Stimulated activated CD8-positive, alpha-beta memory T cell treated with anti-CD3 and anti-CD28 coated beads, Interleukin-4, amount 100 ng/mL, for 4 hours (primary cell): ENCODE measurements at regions not wholly inside any gene's neighbourhood (a gene's known extent, or its start where the extent isn't known, plus 50 kb on each side); places are given as distances from the start of the nearest gene placed in this dataset.
"Not testable (repeated sequence)": the region's sequence is repeated elsewhere in the genome, so short reads cannot be mapped to it uniquely, and the experiment has no call there.

ENCODE experiments used
- DNase-seq, 2 donors: peaks; one replicate each; pipeline ENCODE4 v3.0.0-alpha.2; 2020; ENCODE audit warnings: low read depth in 2 of 2, low spot score in 1 of 2

GRCh38 chrX:38937926-38938325 lies 136.7 kb downstream of the MID1IP1 start:
- DNase-seq = no peak

GRCh38 chrX:38939067-38939466 lies 137.8 kb downstream of the MID1IP1 start:
- no peak for DNase-seq

GRCh38 chrX:38940547-38940946 lies 139.3 kb downstream of the MID1IP1 start:
- no peak for DNase-seq

GRCh38 chrX:38941675-38942074 lies 140.4 kb downstream of the MID1IP1 start:
- no peak for DNase-seq

GRCh38 chrX:38943120-38943519 lies 141.9 kb downstream of the MID1IP1 start:
- DNase-seq = no peak

- DNase-seq = no peak
Observed at GRCh38 chrX:38948046-38948445, 146.8 kb downstream of the MID1IP1 start.

GRCh38 chrX:38954520-38954919 lies 153.3 kb downstream of the MID1IP1 start:
- no peak for DNase-seq

- DNase-seq = no peak
Observed at GRCh38 chrX:38959736-38960135, 158.5 kb downstream of the MID1IP1 start.

- DNase-seq = no peak
Observed at GRCh38 chrX:38960137-38960536, 158.9 kb downstream of the MID1IP1 start.

- no peak for DNase-seq
Observed at GRCh38 chrX:38961936-38962335, 160.7 kb downstream of the MID1IP1 start.

- not testable (repeated sequence) for DNase-seq
Observed at GRCh38 chrX:38963244-38963643, 162.0 kb downstream of the MID1IP1 start.

- DNase-seq = no peak
Observed at GRCh38 chrX:38965888-38966287, 164.6 kb downstream of the MID1IP1 start.

GRCh38 chrX:38968344-38969216 lies 167.3 kb downstream of the MID1IP1 start:
- no peak for DNase-seq

- no peak for DNase-seq
Observed at GRCh38 chrX:38970074-38970473, 168.8 kb downstream of the MID1IP1 start.

GRCh38 chrX:38970845-38971244 lies 169.6 kb downstream of the MID1IP1 start:
- DNase-seq = no peak

- DNase-seq = no peak
Observed at GRCh38 chrX:38973322-38973721, 172.1 kb downstream of the MID1IP1 start.

GRCh38 chrX:38974542-38974941 lies 173.3 kb downstream of the MID1IP1 start:
- DNase-seq = no peak

GRCh38 chrX:38975368-38975942 lies 174.2 kb downstream of the MID1IP1 start:
- no peak for DNase-seq

GRCh38 chrX:38982370-38982769 lies 181.1 kb downstream of the MID1IP1 start:
- no peak for DNase-seq

GRCh38 chrX:38982843-38983242 lies 181.6 kb downstream of the MID1IP1 start:
- DNase-seq = no peak

- DNase-seq = no peak
Observed at GRCh38 chrX:38985375-38985774, 184.1 kb downstream of the MID1IP1 start.

- DNase-seq = no peak
Observed at GRCh38 chrX:38985945-38986344, 184.7 kb downstream of the MID1IP1 start.

- DNase-seq = no peak
Observed at GRCh38 chrX:38986586-38986985, 185.3 kb downstream of the MID1IP1 start.
